ENCODE measurements at regions not wholly inside any gene's neighbourhood (a gene's known extent, or its start where the extent isn't known, plus 50 kb on each side); places are given as distances from the start of the nearest gene placed in this dataset.

GRCh38 chr1:199817266-199817665, 210.2 kb upstream of the NR5A2 start:
- intact Hi-C loops (cut with DNase I): no loop called here
- Histone ChIP-seq H3K4me1 (no peaks in the 10 kb centered on the region), H3K27ac (no peak overlapping the region), H3K27me3 (no peaks in the 10 kb centered on the region), H3K9me3 (no peaks in the 10 kb centered on the region), H3K36me3 (replicated peaks in 1 of 2; ENCODE audit: insufficient read depth in 1 of 2, low read depth in 2 of 2) (no peaks in the 10 kb centered on the region), H3K4me3 (no peak overlapping the region)
- ATAC-seq: no peak
- TF ChIP-seq CTCF (IDR thresholded peaks at IDR 0.05): no peak
- no peak for TF ChIP-seq POLR2A (IDR thresholded peaks at IDR 0.05)
- DNase-seq: no peak
- 88 to 91% methylated on average over 1 of the region's 1 CpG for WGBS, 2 donors

GRCh38 chr1:199821029-199821779, 206.3 kb upstream of the NR5A2 start:
- ATAC-seq (no peak), DNase-seq (peak in 2 of 4 donors; percentile 25 to 39)
- WGBS, 2 donors: 44 to 49% methylated on average over 4 of the region's 4 CpGs
- intact Hi-C loops (cut with DNase I): no loop called here
- no peak for TF ChIP-seq POLR2A (IDR thresholded peaks at IDR 0.05)
- TF ChIP-seq CTCF (IDR thresholded peaks at IDR 0.05): no peak
- Histone ChIP-seq H3K4me3 (no peak overlapping the region), H3K36me3 (replicated peaks in 1 of 2; ENCODE audit: insufficient read depth in 1 of 2, low read depth in 2 of 2) (no peaks in the 10 kb centered on the region), H3K9me3 (no peaks in the 10 kb centered on the region), H3K4me1 (no peaks in the 10 kb centered on the region), H3K27ac (no peak overlapping the region), H3K27me3 (no peaks in the 10 kb centered on the region)

GRCh38 chr1:199832451-199832850, 195.1 kb upstream of the NR5A2 start:
- Histone ChIP-seq H3K9me3 (no peaks in the 10 kb centered on the region), H3K27ac (no peak overlapping the region), H3K27me3 (no peaks in the 10 kb centered on the region), H3K36me3 (replicated peaks in 1 of 2; ENCODE audit: insufficient read depth in 1 of 2, low read depth in 2 of 2) (no peaks in the 10 kb centered on the region), H3K4me1 (no peaks in the 10 kb centered on the region), H3K4me3 (no peak overlapping the region)
- intact Hi-C loops (cut with DNase I): no loop called here
- 60 to 77% methylated on average over 2 of the region's 2 CpGs for WGBS, 2 donors
- TF ChIP-seq POLR2A (IDR thresholded peaks at IDR 0.05): no peak
- TF ChIP-seq CTCF (IDR thresholded peaks at IDR 0.05): no peak
- DNase-seq: no peak
- ATAC-seq: no peak

GRCh38 chr1:199834711-199835110, 192.8 kb upstream of the NR5A2 start:
- DNase-seq (no peak), ATAC-seq (no peak)
- H3K4me1 ChIP-seq: no peaks in the 10 kb centered on the region
- WGBS, 2 donors: 67 to 71% methylated on average over 1 of the region's 1 CpG
- no peaks in the 10 kb centered on the region for H3K27me3 ChIP-seq
- TF ChIP-seq CTCF (IDR thresholded peaks at IDR 0.05): no peak
- TF ChIP-seq POLR2A (IDR thresholded peaks at IDR 0.05): no peak
- H3K36me3 ChIP-seq (replicated peaks in 1 of 2; ENCODE audit: insufficient read depth in 1 of 2, low read depth in 2 of 2): no peaks in the 10 kb centered on the region
- no peaks in the 10 kb centered on the region for H3K9me3 ChIP-seq
- H3K27ac ChIP-seq: no peak overlapping the region
- intact Hi-C loops (cut with DNase I): no loop called here
- H3K4me3 ChIP-seq: no peak overlapping the region

GRCh38 chr1:199836430-199836829, 191.1 kb upstream of the NR5A2 start:
- WGBS, 2 donors: 67 to 84% methylated on average over 2 of the region's 2 CpGs
- H3K27me3 ChIP-seq: no peaks in the 10 kb centered on the region
- H3K9me3 ChIP-seq: no peaks in the 10 kb centered on the region
- intact Hi-C loops (cut with DNase I): no loop called here
- H3K4me1 ChIP-seq: no peaks in the 10 kb centered on the region
- TF ChIP-seq POLR2A (IDR thresholded peaks at IDR 0.05) (no peak), CTCF (IDR thresholded peaks at IDR 0.05) (no peak)
- H3K36me3 ChIP-seq (replicated peaks in 1 of 2; ENCODE audit: insufficient read depth in 1 of 2, low read depth in 2 of 2): no peaks in the 10 kb centered on the region
- H3K27ac ChIP-seq: no peak overlapping the region
- DNase-seq (no peak), ATAC-seq (no peak)
- no peak overlapping the region for H3K4me3 ChIP-seq
